ENCODE measurements at regions not wholly inside any gene's neighbourhood (a gene's known extent, or its start where the extent isn't known, plus 50 kb on each side); places are given as distances from the start of the nearest gene placed in this dataset.

DNA sequence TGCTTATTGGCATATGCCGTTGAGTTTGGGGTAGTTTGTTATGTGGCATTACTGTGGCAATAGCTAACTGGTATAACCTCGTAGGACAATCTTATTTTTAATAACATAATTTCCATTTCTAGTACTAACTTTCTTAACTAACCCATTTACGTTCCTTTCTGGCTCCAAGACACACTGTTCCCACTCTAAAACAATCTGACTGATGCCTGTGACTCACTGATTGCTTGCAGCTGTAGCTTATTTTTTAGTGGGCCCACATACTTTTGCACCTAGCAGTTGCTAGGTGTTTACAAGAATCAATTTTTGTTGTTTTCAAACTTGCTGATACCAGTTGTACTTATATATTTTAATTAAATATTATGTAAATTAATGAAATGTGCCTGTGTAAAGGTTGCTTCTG, 52.2 kb downstream of the FAT3 start:
- TF ChIP-seq, protein P1, sequence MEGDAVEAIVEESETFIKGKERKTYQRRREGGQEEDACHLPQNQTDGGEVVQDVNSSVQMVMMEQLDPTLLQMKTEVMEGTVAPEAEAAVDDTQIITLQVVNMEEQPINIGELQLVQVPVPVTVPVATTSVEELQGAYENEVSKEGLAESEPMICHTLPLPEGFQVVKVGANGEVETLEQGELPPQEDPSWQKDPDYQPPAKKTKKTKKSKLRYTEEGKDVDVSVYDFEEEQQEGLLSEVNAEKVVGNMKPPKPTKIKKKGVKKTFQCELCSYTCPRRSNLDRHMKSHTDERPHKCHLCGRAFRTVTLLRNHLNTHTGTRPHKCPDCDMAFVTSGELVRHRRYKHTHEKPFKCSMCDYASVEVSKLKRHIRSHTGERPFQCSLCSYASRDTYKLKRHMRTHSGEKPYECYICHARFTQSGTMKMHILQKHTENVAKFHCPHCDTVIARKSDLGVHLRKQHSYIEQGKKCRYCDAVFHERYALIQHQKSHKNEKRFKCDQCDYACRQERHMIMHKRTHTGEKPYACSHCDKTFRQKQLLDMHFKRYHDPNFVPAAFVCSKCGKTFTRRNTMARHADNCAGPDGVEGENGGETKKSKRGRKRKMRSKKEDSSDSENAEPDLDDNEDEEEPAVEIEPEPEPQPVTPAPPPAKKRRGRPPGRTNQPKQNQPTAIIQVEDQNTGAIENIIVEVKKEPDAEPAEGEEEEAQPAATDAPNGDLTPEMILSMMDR (IDR thresholded peaks at IDR 0.05) = no peak
- no peak for TF ChIP-seq POLR2A (IDR thresholded peaks at IDR 0.05)

Data from body of pancreas (tissue), 4 donors.